Erythroblast (primary cell): ENCODE measurements at regions not wholly inside any gene's neighbourhood (a gene's known extent, or its start where the extent isn't known, plus 50 kb on each side); places are given as distances from the start of the nearest gene placed in this dataset.
"Not testable (repeated sequence)": the region's sequence is repeated elsewhere in the genome, so short reads cannot be mapped to it uniquely, and the experiment has no call there.

Experiments used
- DNase-seq, 2 experiments: peaks; one replicate each; lab custom pipeline; 2025; lab: John Stamatoyannopoulos, UW
- GATA1 ChIP-seq: IDR thresholded peaks from 2 replicates; pipeline ENCODE4 v1.6.1; 2011; ENCODE audit warnings: low read depth, mild to moderate bottlenecking, control low read depth, low read length, moderate library complexity
- POLR2A ChIP-seq: IDR thresholded peaks from 2 replicates; pipeline ENCODE4 v1.6.1; 2011; ENCODE audit warnings: mild to moderate bottlenecking, low read length

- DNase-seq, result no peak
- TF ChIP-seq POLR2A (no peak), GATA1 (no peak)
Measured at GRCh38 chr1:189275796-189276195, 1201.9 kb downstream of the BRINP3 start.

GRCh38 chr1:189289346-189289745 lies 1188.3 kb downstream of the BRINP3 start:
- no peak for DNase-seq
- TF ChIP-seq POLR2A (no peak), GATA1 (no peak)

- no peak for DNase-seq
- no peak for TF ChIP-seq GATA1
- no peak for TF ChIP-seq POLR2A
Measured at GRCh38 chr1:189301235-189301634, 1176.4 kb downstream of the BRINP3 start.

- no peak for TF ChIP-seq GATA1
- no peak for TF ChIP-seq POLR2A
- no peak for DNase-seq
Measured at GRCh38 chr1:189305279-189305678, 1172.4 kb downstream of the BRINP3 start.

GRCh38 chr1:189311915-189312314 lies 1165.7 kb downstream of the BRINP3 start:
- TF ChIP-seq POLR2A, result no peak
- TF ChIP-seq GATA1, result no peak
- DNase-seq, result no peak

GRCh38 chr1:189312499-189312898 lies 1165.2 kb downstream of the BRINP3 start:
- DNase-seq, result peak; percentile 26 to 80
- TF ChIP-seq POLR2A, result no peak
- TF ChIP-seq GATA1, result no peak

- DNase-seq, result no peak
Measured at GRCh38 chr1:189313488-189313887, 1164.2 kb downstream of the BRINP3 start.

GRCh38 chr1:189315035-189315901 lies 1162.4 kb downstream of the BRINP3 start:
- no peak for DNase-seq
- no peak for TF ChIP-seq POLR2A

More at GRCh38 chr1:189313488-189313887, 1164.2 kb downstream of the BRINP3 start:
- TF ChIP-seq POLR2A, result no peak
- no peak for TF ChIP-seq GATA1

GRCh38 chr1:189323091-189323490 lies 1154.6 kb downstream of the BRINP3 start:
- TF ChIP-seq POLR2A, result no peak
- TF ChIP-seq GATA1, result no peak
- no peak for DNase-seq

GRCh38 chr1:189331071-189331470 lies 1146.6 kb downstream of the BRINP3 start:
- DNase-seq, result not testable (repeated sequence)

GRCh38 chr1:189336115-189337100 lies 1141.3 kb downstream of the BRINP3 start:
- no peak for TF ChIP-seq GATA1
- TF ChIP-seq POLR2A, result no peak
- no peak for DNase-seq

GRCh38 chr1:189349607-189350006 lies 1128.1 kb downstream of the BRINP3 start:
- TF ChIP-seq POLR2A (no peak), GATA1 (no peak)
- no peak for DNase-seq

- no peak for DNase-seq
- TF ChIP-seq GATA1 (no peak), POLR2A (no peak)
Measured at GRCh38 chr1:189350983-189351616, 1126.6 kb downstream of the BRINP3 start.

GRCh38 chr1:189351960-189352359 lies 1125.7 kb downstream of the BRINP3 start:
- DNase-seq, result no peak
- TF ChIP-seq GATA1 (no peak), POLR2A (no peak)
